GM19372 (cell line): ENCODE measurements at regions not wholly inside any gene's neighbourhood (a gene's known extent, or its start where the extent isn't known, plus 50 kb on each side); places are given as distances from the start of the nearest gene placed in this dataset.

ENCODE experiments used
- ATAC-seq: cut with Tn5 transposase; IDR thresholded peaks from one replicate; pipeline ENCODE4 v1.9.1; 2021; ENCODE audit warnings: mild to moderate bottlenecking, low read depth, moderate library complexity; ENCODE audit not compliant: unreplicated experiment

DNA sequence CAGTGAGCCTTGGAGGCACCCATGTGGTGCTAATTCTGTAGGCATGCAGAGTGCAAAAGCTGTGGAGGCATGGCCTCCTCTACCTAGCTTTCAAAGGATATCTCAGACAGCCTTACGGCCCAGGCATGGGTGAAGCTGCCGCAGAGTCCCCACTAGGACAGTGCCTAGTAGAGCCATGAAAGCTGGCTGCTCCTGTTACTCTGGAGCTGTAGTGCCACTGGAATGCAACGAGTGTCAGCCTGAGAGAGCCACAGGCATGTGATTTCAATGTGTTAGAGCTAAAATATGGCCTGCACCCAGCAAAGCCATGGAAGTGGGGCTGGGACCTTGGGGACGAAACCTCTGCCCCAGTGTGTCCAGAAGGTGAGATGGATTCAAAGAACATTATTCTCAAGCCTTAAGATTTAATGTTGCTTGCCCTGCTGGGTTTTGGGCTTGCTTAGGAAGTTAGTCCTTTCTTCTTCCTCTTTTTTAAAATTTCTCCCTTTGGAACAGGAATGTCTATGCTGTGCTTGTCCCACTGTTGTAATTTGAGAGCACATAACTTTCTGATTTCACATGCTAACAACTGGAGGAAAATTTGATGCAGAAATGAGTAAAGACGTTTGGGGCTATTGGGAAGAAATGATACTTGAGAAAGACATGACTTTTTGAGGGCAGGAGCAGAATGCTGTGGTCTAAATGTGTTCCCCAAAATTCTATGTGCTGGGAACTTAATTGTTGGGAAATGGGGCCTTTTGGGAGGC, 298.4 kb downstream of the PSAT1 start:
- no peak for ATAC-seq

DNA sequence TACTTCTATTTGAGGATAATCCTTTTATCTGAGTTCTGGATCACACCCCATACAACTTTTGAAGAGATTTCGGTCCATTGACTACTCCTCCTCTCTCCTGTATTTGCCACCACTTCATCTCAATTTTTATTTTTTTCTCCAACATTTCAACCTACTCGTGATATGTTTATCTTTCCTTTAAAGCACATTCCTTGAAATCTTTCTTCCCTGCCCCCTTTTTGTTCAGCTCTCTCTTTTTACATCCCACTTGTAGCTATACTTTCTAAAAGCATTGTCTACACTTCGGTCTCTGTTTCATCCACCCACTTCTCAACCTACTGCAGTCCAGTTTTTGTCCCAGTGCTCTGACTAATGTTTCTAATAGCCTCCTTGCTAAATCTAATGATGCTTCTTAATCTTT, 299.4 kb downstream of the PSAT1 start:
- ATAC-seq = no peak

DNA sequence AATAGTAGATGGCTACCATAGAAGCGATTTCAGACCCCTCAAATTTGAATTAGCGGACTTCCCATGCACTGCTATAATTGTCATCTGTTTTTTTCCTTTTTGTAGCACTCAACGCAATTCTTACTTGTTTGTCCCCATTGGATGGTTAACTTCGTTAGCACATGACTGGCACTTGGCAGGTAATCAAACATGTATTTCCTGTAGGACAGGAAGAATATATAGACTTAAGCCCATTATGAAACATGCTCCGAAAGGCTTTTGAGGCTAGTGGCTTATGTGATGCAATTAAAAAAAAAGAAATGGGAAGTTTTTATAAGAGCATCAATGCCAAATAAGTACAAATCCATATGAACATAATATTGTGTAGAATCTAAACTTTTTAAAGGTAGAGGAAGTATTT, 301.2 kb downstream of the PSAT1 start:
- ATAC-seq = no peak

DNA sequence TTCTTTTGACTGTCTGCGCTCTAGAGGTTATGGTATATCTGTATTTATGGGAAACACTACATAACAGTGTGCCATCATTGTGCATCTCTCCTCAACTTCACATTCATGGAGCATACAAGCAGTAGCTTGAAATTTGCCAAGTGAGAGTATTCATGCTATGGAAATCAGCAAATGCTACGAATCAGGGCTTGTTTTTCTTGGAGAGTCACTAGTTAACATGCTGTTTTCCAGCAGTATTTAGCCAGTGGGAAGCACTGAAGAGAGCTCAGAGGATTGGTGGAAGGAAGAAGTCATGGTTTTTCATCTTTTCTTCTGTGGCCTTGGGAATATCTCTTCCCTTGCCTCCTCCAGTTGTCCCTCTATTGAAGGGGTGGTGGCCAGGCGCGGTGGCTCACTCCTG, 303.0 kb downstream of the PSAT1 start:
- no peak for ATAC-seq

DNA sequence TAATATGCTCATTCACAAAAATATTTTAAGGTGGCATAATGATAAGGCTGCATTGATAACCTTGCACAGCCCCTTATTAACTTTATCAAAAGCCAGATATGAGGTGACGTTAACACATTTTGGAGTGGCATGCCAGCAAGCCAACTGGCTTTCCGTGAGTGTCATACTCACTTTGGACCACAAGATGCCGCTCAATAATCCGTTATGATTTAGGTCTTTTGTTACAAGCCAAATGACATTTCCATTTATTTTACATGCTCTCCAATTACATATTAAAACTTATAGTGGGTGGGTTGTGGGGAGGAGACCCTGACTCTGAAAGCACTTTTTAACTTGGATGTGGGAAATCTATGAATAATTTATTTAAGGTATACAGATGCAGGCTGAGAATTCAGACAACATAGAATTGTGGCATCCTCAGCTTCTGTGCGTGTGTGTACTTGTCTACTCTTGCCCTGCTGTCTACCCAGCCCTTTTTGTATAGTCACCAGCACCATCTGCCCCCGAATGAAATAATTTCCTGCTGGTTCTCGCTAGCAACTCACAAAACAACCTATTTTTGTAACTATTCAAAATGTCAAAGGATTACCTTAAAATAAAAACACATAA, 305.1 kb downstream of the PSAT1 start:
- no peak for ATAC-seq

DNA sequence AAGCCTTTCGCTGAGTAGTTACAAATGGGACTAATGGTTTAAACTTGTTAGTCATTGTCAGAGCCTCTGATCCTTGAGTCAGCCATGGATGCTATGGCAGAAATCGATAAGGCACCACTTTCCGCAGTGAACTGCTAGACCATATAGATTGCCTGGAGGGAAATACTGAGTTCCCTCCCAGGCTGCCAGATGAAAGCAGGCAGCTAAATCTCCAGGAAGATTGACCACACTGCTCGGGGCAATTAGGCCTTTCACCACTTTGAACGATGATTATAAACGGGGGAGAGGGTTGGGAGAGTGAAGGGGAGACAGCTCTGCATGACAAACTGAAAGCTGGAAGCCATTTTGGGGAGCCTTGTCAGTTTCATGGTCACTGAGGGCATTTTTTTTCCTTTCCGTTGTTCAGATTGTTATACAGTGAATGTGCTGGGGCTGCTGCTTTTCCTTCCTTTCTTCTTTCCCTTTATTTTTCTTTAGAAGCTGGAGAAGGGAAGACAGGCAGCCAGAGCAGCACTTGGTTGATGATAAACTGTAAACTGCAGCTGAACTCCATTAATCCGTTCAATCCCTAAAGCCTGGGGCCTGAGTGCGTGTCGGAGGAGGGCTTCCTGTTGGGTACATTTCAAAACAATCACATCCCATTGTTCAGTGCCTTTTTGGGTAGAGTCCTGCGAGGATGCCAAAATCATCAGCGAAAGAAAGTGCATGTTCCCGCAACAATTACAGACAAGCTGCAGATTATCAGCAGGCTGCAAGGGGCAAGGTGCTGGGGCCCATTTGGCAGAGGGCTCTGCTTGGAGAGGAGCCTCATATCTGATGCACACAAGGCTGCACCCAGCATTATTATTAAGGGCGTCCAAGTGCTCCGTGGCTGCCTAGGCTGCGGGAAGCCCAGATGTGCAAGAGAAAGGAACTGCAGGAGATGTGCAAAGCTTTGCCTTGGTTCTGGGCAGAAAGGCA, 308.4 kb downstream of the PSAT1 start:
- no peak for ATAC-seq

DNA sequence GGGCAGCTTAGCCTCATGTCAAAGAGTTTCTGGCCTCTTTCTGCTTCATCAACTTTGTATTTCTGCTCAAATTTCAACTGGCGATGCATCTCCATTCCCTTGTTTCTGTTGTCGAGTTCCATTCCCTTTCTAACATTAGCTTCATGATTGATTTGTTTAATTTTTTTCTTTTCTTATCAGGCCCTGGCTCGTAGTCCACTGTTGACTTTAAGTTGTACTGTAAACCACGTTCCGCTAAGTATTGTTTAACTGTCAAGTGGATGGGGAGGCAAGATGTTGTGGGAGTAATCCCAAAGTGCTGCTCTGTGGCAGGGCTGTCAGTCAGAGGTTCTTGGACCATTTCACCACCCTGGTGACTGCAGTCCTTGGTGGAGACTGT, 309.1 kb downstream of the PSAT1 start:
- ATAC-seq = no peak

DNA sequence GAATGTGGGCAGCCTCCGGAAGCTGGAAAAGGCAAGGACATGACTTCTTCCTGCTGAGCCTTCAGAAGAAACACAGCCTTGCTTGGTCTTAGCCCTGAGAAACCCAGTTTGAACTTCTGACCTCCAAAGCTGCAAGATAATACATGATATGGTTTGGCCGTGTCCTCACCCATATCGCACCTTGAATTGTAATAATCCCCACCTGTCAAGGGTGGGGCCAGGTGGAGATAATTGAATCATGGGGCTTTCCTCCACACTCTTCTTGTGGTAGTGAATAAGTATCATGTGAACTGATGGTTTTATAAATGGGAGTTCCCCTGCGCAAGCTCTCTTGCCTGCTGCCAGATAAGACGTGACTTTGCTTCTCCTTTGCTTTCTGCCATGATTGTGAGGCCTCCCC, 310.9 kb downstream of the PSAT1 start:
- ATAC-seq = no peak

DNA sequence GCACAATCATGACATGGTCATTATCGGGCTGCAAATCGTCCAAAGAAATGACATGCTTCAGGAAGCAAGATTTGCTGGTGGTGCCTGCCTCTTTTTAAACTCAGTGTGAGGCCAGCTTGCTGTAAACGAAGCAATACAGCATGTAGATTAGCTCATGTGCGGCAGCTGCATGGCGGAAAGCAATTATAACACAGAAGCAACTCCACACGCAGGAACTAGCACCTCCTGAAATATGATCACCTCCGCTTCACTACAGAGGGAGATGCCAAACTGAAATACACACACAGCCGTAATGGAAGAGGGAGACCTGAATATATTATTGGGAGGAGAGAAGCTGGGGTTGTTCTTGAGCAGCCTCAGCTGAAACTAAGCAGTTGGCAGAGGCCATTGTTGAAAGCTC, 312.5 kb downstream of the PSAT1 start:
- ATAC-seq = no peak

DNA sequence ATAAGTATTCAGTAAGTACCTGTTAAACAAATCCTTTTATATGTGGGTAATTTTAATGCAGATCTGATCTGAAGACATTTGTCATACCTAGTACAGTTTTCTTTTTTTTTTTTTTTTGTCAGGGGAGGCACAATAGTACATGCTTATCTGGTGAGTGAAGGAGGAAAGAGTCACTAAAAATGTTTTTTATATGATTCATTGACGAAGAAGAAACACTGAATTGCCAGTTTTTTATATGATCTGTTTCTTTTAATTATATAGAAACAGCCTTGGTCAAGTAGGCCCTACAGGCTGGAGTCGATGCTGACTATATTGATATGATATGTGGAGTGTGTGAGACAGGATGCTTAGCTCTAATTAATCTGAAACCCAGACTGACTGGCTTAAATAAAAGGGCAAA, 315.2 kb downstream of the PSAT1 start:
- ATAC-seq = no peak

DNA sequence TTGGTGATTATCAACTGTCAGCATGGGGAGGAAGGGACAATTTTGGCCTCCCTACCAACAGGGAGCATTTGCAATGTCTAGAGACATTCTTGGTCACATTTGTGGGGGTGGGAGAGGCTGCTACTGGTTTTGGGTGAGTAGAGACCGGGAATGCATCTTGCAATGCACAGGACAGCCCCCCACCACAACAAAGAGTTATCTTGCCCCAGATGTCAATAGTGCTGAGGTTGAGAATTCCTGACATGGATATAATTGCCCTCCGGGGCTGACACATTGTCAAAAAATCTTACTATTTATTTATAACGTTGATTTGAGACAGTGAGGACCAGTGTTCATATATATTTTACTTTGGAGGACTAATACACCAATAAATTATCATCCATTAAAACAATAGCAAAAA, 316.1 kb downstream of the PSAT1 start:
- no peak for ATAC-seq

DNA sequence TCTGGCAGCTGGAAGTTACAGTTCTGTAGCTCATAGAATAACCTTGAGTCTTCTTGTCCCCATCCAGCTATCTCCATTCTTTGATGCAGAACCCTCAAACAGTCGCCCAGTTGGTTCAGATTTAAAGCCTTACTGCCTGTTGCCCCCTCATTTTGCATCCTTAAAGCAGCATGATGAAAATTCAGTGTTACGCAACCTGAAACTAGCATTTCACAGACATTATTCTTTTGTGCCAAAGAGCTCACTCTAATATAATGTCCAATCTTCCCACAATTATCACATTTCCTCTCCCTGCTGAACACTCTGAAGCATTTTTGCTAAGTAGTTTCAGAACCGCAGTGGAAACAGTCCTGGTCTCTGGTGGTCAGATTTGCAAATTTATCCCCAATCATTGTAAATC, 318.0 kb downstream of the PSAT1 start:
- no peak for ATAC-seq

DNA sequence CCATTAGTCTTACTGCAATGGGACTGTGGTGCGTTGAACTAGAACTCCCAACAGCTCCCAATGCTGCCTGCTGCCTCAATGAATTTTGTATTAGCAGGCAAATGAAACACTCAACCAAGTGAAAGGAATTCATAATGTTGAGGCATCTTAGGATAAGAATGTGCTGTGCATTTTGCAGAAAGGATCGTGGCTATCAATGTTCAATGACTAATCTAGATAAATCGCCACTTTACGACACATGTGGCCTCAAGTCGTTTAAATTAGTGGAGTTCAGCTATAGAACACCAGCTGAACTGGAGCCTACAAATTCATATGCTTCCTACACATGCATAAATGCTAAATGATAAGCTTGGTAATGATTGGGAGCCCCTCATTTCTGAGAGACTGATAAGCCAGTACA, 318.4 kb downstream of the PSAT1 start:
- no peak for ATAC-seq

DNA sequence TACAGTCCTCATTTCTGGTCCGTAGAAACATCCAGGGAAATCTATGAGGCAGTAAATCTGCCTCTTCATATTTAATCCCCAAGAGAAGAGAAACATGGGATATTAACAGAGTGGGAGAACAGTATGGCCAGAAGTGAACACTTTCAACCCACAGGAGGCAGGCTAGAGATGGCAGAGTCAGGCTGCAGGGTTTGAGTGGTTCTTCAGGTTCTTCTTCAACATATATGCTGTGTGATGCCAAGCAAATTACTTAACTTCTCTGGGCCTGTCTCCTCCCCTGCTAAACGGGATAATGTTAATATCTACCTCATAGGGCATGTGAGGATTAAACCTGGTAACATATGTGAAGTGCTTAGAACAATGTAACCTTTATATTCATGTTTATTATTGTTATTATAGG, 321.8 kb downstream of the PSAT1 start:
- ATAC-seq = no peak

DNA sequence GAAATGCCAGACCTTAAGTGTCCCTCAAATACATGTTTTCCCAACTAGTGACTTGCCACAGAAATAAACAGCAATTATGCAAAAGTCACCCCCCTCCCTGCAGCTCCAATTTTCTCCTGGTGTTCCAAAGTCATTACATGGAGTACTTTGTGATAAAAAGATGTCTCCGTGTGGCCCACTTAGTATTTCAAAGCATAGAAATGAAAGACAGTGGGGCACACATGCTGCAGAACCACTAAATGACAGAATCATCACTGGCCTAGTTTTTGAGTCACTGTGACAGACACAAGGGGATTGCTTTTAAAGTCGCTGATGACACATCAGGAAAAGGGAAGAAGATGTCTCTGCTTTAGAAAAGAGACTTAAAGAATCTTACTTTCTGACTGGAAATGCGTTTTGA, 323.4 kb downstream of the PSAT1 start:
- ATAC-seq = no peak

DNA sequence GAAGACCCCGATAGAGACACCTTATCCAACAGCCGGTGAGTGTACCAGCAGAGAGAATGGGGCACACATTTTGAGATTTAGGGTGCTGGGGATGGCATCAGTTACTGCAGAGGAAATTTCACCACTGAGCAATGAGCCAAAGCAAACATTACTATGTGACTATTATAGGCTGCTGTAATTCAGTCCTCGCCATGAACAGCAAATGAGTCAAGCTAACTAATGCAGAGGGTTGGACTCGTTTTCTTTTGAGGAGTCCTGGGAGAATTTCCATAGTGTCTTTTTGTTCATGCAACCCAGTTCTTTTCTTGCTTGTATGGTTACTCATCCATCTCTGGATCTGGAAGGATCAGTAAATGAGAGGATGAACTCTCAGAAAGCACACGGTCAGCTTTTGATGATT, 323.8 kb downstream of the PSAT1 start:
- ATAC-seq = no peak

DNA sequence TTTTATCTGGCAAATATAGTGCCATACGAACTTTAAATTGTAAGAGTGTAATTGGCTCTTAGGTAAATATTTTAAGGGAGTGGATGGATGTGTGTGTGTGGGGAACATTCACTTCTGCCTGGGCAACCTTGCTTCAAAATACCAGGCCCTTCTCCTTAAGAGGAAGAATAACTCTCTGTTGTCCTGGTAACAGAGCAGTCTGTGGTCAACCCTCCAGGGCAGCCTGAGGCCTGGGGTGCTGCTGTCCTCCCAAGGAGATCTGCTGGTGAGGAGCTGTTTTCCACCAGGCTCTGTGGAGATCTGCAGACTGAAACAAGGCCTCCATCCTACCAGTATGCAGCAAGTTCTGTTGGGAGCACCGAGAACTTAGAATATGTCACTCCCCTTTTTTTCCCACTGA, 325.2 kb downstream of the PSAT1 start:
- no peak for ATAC-seq

DNA sequence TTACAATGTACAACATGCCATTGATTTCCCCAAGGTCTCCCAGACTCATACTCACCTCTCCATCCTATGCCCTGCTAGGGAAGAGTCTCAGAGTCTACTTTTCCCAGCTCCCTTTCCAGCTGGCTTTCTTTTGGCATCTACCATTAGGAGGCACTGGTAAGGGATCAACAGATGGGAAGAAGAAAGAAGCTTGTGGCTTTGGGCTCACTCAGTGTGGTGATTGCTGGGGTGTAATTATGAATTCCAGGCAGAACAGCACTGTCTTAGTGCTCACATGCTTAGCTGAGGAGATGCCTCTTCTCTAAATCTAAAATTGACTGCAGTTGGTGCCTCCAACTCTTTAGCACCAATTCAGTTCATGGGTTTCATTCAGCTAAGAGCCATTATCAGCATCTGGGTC, 330.0 kb downstream of the PSAT1 start:
- no peak for ATAC-seq

DNA sequence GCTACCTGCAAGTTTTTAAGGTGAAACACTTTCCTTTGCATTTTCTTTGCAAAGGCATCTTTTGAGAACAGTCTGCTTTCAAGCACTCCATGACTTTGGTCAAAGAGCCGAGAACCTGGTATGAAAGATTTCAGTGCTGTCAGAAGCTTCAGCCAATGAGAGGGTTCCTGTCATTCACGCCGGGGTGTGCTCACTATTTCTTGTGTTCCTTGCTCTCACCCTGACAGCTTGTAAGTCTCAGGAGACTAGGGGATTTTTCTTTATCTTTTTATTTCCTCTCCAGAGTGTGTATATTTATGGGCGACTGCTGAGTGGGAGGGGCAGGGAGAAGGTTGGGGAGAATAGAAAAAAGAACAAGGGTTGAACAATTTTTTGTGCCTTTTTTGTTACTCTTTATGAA, 334.0 kb downstream of the PSAT1 start:
- ATAC-seq = no peak

DNA sequence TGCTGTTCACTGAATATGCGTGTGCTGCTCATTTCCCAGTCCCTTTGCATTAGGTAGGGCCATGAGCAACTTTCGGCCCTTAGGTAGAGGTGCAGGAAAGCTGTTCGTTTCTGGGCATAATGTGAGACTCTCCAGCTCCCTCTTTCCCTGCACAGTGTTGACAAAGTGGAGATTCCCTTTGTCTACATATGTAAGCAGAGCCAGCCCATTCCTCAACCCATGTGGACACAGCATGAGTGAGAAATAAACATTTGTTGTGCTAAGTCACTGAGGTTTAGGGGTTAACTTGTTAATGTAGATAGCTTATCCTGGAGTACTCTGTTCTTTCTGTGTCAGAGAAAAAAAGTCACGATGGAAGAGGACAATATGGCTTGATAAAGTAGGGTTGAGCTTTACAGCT, 343.8 kb downstream of the PSAT1 start:
- no peak for ATAC-seq

DNA sequence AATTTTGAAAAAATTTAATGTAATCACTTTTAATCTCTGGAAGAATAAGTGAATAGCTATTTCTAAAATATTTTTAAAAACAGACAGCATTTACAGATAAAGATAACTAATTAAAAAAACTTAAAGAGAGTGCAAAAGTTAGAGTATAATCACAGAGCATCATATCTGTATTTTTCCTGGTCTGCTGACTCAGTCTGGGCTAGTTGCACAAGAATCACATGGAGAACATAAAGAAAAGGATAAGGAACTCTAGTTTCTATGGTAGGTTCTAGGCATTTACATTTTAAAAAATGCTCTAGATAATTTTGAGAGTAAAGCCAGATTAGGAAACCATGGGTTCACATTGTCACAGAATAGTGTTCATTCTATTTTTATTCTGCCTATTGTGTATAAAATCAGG, 347.4 kb downstream of the PSAT1 start:
- no peak for ATAC-seq

DNA sequence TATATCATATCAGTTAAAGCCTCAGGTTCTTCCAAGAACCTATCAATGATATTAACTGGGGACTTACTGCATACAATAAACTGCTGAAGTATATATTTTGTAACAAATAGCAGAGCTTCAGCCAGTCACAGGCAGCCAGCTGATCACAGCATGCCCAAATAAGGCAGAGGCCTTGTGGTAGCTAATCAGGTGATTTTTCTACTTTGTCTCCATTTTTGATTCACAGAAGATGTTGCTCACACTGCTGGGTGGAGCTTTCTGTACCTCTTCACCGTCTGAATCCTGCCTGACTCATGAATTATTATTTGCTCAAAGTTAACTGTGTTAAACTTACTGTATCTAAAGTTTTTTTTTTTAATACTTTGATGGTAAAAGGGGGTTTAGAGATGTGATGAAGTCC, 357.4 kb downstream of the PSAT1 start:
- no peak for ATAC-seq
